AG09319 (cell line): ENCODE measurements at regions not wholly inside any gene's neighbourhood (a gene's known extent, or its start where the extent isn't known, plus 50 kb on each side); places are given as distances from the start of the nearest gene placed in this dataset.

ENCODE experiments used
- DNase-seq: peaks from one replicate; pipeline ENCODE4 v3.0.0-alpha.2; 2010; ENCODE audit warnings: low read depth; ENCODE audit errors: extremely low read depth
- CTCF ChIP-seq: IDR thresholded peaks from 2 replicates; pipeline ENCODE4 v1.5.1; 2011; ENCODE audit warnings: low read depth, mild to moderate bottlenecking, inconsistent platforms, low read length, moderate library complexity

- no peak for TF ChIP-seq CTCF
- DNase-seq, result no peak
Measured at GRCh38 chr21:15379776-15380175, 315.0 kb upstream of the NRIP1 start.

GRCh38 chr21:15383588-15383987 is 318.8 kb upstream of the NRIP1 start:
- no peak for TF ChIP-seq CTCF
- DNase-seq, result no peak

GRCh38 chr21:15390049-15390448 is 325.2 kb upstream of the NRIP1 start:
- TF ChIP-seq CTCF, result no peak
- no peak for DNase-seq

- no peak for DNase-seq
Measured at GRCh38 chr21:15397258-15397657, 332.5 kb upstream of the NRIP1 start.

GRCh38 chr21:15400905-15401304 is 328.9 kb upstream of the USP25 start:
- TF ChIP-seq CTCF, result no peak
- DNase-seq, result no peak

More at GRCh38 chr21:15397258-15397657, 332.5 kb upstream of the NRIP1 start:
- no peak for TF ChIP-seq CTCF

- TF ChIP-seq CTCF, result no peak
- no peak for DNase-seq
Measured at GRCh38 chr21:15401331-15401730, 328.5 kb upstream of the USP25 start.

GRCh38 chr21:15405214-15405613 is 324.6 kb upstream of the USP25 start:
- no peak for DNase-seq
- no peak for TF ChIP-seq CTCF
